Gastrocnemius medialis (tissue), 4 donors: ENCODE measurements at regions not wholly inside any gene's neighbourhood (a gene's known extent, or its start where the extent isn't known, plus 50 kb on each side); places are given as distances from the start of the nearest gene placed in this dataset.

Experiments used
- POLR2A ChIP-seq, 2 donors: fragments of 450-650 bp; IDR thresholded peaks; one replicate each; pipeline ENCODE4 v1.6.1; 2017; ENCODE audit warnings: antibody characterized with exemption in 2 of 2, mild to moderate bottlenecking in 2 of 2, moderate library complexity in 2 of 2
- TF ChIP-seq, protein P1 (sequence below), 5 experiments: fragments of 450-650 bp in 3 of 5; fragments of 200-600 bp in 2 of 5; sonication (generic) in 2 of 5; IDR thresholded peaks in 4 of 5; conservative IDR thresholded peaks in 1 of 5; 1 replicate in 4 of 5; 2 replicates in 1 of 5; pipeline ENCODE4 v1.5.1; 2016 to 2019; ENCODE audit warnings: antibody characterized with exemption in 5 of 5, mild to moderate bottlenecking in 3 of 5, moderate library complexity in 3 of 5

DNA sequence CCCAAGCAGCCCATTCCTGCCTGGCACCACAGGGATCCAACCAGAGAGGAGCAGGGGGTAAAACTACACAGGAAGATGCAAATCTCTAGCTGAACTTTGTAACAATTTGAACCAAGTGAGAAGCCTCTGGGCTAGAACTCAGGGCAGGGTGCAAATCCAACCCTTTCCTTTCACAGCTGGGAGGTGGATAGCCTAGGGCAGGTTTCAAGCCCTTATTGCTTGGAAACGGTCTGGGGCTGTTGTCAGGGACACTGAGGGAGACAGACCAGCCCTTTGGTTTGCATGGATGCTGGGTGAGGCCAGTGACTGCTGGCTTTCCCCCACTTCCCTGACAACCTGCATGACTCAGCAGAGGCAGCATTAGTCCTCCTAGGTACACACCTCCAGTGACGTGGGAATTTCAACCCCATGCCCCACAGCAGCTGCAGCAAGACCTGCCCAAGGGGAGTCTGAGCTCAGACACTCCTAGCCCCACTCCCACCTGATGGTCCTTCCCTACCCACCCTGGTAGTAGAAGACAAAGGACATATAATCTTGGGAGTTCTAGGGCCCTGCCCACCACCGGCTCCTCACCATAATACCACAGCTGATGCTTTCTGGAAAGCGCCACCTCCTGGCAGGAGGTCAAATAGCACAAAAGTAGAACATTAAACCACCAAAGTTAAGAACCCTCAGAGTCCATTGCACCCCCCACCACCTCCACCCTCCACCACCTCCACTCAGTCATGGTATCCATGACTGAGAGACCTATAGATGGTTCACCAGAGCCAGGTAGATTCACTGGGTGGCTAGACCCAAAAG is 797.7 kb upstream of the MAN1A1 start:
- no peak for TF ChIP-seq POLR2A (IDR thresholded peaks at IDR 0.05)
- TF ChIP-seq, protein P1, sequence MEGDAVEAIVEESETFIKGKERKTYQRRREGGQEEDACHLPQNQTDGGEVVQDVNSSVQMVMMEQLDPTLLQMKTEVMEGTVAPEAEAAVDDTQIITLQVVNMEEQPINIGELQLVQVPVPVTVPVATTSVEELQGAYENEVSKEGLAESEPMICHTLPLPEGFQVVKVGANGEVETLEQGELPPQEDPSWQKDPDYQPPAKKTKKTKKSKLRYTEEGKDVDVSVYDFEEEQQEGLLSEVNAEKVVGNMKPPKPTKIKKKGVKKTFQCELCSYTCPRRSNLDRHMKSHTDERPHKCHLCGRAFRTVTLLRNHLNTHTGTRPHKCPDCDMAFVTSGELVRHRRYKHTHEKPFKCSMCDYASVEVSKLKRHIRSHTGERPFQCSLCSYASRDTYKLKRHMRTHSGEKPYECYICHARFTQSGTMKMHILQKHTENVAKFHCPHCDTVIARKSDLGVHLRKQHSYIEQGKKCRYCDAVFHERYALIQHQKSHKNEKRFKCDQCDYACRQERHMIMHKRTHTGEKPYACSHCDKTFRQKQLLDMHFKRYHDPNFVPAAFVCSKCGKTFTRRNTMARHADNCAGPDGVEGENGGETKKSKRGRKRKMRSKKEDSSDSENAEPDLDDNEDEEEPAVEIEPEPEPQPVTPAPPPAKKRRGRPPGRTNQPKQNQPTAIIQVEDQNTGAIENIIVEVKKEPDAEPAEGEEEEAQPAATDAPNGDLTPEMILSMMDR (IDR thresholded peaks at IDR 0.05 in 4 of 5, conservative IDR thresholded peaks at IDR 0.05 in 1 of 5): no peak
